ENCODE measurements at regions not wholly inside any gene's neighbourhood (a gene's known extent, or its start where the extent isn't known, plus 50 kb on each side); places are given as distances from the start of the nearest gene placed in this dataset.
"Not testable (repeated sequence)": the region's sequence is repeated elsewhere in the genome, so short reads cannot be mapped to it uniquely, and the experiment has no call there.

DNA sequence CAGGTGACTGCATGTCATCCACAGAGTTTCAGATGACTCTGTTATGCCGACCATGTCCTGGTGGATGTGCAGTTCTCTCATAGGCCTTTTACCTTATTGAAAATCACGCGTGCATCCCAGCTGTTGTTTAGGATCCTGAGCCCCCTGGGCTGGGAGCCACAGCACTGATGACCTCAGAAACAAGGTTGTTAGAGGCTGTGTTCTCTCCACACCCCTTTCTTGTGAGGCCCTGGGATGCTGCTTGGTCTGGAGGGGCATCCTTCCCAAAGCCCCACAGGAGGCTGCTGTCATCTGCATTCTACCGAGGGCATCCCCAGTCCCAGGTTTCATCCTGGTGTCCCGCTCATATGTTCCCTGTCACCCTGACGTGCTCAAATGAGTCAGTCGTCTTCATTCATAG, 76.5 kb upstream of the IRX4 start:
- FAIRE-seq, result no peak
- TF ChIP-seq, protein P1, sequence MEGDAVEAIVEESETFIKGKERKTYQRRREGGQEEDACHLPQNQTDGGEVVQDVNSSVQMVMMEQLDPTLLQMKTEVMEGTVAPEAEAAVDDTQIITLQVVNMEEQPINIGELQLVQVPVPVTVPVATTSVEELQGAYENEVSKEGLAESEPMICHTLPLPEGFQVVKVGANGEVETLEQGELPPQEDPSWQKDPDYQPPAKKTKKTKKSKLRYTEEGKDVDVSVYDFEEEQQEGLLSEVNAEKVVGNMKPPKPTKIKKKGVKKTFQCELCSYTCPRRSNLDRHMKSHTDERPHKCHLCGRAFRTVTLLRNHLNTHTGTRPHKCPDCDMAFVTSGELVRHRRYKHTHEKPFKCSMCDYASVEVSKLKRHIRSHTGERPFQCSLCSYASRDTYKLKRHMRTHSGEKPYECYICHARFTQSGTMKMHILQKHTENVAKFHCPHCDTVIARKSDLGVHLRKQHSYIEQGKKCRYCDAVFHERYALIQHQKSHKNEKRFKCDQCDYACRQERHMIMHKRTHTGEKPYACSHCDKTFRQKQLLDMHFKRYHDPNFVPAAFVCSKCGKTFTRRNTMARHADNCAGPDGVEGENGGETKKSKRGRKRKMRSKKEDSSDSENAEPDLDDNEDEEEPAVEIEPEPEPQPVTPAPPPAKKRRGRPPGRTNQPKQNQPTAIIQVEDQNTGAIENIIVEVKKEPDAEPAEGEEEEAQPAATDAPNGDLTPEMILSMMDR (IDR thresholded peaks at IDR 0.05; ENCODE audit: insufficient read depth, missing control alignments), result no peak

DNA sequence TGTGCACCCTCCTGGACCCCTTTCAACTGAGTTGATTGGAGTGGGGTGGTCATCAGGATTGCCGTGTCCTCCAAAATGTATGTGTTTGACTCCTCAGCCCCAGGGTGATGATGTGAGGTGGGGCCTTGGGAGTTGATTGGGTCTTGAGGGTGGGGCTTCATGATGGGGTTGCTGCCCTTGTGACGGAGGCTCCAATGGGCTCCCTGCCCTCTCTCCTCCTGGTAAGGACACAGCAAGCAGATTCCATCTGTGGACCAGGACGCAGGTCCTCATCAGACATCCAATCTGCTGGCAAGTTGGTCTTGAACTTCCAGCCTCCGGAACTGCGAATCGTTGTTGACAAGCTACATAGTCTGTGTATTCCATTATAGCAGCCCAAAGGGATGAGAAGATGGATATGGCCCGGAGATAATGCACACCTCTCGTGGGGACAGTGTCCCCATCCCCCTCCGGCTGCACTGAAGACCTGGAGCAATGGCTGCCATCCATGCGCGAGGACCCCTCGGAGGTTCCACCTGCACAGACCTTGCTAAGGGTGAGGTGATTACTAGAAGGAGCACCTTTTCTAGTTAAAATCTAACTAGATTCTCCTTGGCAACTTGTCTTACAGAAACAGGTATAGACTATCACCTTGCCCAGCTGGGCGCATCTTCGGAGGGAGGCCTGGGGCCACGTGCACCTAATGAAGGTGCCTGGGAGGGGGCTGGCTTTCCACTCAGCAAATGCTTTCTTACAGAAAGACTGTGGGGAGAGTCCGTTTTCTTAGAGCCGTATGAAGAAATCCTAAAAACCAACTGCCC, 75.7 kb upstream of the IRX4 start:
- FAIRE-seq (no peak), DNase-seq (ENCODE audit: insufficient read length, low spot score) (no peak)
- TF ChIP-seq, protein P1 (IDR thresholded peaks at IDR 0.05; ENCODE audit: insufficient read depth, missing control alignments), result no peak

More for the DNA sequence above, 76.5 kb upstream of the IRX4 start:
- DNase-seq (ENCODE audit: insufficient read length, low spot score), result no peak

DNA sequence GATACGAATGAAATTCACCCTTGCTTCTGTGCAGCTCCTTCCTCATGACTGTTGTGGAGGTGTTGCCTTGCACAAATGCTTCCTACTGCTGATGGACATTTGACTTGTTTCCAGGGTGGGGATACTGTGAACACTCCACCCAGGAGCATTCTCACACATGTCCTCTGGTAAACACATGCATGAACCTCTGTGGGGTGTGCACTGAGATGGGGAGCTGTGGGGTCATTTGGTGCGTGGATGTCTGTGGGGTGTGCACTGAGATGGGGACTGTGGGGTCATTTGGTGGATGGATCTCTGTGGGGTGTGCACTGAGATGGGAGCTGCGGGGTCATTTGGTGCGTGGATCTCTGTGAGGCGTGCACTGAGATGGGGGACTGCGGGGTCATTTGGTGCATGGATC, 72.9 kb upstream of the IRX4 start:
- TF ChIP-seq, protein P1 (IDR thresholded peaks at IDR 0.05; ENCODE audit: insufficient read depth, missing control alignments), result no peak
- FAIRE-seq (no peak), DNase-seq (ENCODE audit: insufficient read length, low spot score) (no peak)

DNA sequence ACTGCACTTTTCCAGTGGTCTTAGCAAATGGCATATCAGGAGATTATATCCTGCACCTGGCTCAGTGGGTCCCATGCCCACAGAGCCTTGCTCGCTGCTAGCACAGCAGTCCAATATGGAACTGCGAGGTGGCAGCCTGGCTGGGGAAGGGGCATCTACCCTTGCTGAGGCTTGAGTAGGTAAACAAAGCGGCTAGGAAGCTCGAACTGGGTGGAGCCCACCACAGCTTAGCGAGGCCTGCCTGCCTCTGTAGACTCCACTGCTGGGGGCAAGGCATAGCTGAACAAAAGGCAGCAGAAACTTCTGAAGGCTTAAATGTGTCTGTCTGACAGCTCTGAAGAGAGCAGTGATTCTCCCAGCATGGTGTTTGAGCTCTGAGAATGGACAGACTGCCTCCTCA, 71.0 kb upstream of the IRX4 start:
- FAIRE-seq, result not testable (repeated sequence)

DNA sequence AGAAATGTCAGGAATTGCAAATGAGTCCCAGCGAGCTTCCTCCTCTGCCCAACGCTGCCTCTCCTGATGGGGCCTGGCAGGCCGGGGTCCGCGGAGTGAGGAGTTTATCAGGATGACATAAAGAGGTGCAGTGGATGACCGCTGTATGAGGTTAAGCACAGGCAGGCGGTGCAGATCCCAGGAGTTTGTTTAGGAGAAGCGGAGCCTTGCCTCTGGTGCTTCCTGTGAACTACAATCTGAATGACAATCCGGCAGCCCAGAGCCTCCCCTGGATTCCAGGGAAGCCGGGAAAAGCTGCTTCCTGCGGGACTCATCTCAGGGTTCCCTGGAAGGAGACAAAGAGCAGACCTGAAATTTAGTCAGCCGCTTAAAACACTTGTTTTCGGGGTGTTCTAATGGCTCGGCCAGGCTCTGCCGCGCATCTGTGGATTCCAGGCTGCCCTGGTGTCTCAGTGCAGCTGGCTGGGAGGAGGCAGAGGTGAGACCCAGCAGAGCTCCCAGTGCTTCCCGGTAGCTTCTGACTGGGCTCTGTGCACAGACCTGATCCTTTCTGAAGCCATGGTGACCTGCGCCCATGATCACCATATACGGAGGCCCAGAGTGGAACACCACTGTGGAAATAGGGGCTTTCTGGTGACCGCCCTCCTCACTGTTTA, 69.8 kb upstream of the IRX4 start:
- DNase-seq (ENCODE audit: insufficient read length, low spot score) (no peak), FAIRE-seq (no peak)
- TF ChIP-seq, protein P1 (IDR thresholded peaks at IDR 0.05; ENCODE audit: insufficient read depth, missing control alignments), result no peak

More for the DNA sequence above, 71.0 kb upstream of the IRX4 start:
- DNase-seq (ENCODE audit: insufficient read length, low spot score), result not testable (repeated sequence)

DNA sequence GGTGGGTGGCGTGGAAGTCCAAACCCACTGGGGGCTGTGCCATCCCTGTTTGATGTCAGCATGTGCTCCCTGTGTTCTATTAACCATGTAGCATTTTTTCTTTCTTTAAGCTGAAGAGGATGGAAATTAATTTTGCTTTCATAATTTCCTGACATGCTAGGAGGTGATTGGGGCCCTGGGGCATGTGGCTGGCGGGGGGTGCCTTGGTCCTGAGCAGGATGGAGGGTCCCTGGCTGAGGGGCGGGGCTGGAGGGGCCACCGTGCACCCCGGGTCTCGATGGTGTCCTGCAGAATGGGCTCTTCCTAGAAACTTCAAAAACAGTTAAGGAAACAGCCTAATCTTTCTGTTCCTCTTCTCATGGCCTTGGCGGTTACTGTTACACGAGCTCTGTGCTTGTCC, 69.3 kb upstream of the IRX4 start:
- TF ChIP-seq, protein P1 (IDR thresholded peaks at IDR 0.05; ENCODE audit: insufficient read depth, missing control alignments), result no peak
- DNase-seq (ENCODE audit: insufficient read length, low spot score), result no peak
- no peak for FAIRE-seq

DNA sequence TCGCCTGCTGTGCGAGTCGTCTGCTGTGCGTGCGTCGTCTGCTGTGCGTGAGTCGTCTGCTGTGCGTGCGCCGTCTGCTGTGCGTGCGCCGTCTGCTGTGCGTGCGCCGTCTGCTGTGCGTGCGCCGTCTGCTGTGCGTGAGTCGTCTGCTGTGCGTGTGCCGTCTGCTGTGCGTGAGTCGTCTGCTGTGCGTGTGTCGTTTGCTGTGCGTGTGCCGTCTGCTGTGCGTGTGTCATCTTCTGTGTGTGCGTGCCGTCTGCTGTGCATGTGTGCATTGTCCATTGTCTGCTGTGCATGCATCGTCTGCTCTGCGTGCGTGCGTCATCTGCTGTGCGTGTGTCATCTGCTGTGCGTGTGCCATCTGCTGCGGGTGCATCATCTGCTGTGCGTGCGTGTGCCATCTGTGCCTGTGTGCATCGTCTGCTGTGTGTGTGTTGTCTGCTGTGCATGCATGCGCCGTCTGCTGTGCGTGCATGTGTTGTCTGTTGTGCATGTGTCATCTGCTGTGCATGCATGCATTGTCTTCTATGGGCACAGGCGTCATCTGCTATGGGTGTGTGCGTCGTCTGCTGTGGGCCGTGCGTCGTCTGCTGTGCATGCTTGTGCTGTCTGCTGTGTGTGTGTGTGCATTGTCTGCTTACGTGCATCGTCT, 68.6 kb upstream of the IRX4 start:
- DNase-seq (ENCODE audit: insufficient read length, low spot score), result no peak
- TF ChIP-seq, protein P1 (IDR thresholded peaks at IDR 0.05; ENCODE audit: insufficient read depth, missing control alignments), result no peak
- no peak for FAIRE-seq

Data from D721Med (cell line).